ENCODE measurements at regions not wholly inside any gene's neighbourhood (a gene's known extent, or its start where the extent isn't known, plus 50 kb on each side); places are given as distances from the start of the nearest gene placed in this dataset.

- Histone ChIP-seq H3K4me3 (no peak overlapping the region), H3K27ac (no peak overlapping the region), H3K4me1 (no peaks in the 10 kb centered on the region), H3K36me3 (no peaks in the 10 kb centered on the region), H3K9me3 (peaks cover 0 to 3% of the 10 kb centered on the region in 2 donors), H3K27me3 (no peaks in the 10 kb centered on the region)
- intact Hi-C loops (cut with DNase I; ENCODE audit: low total_unique reads), result no loop called here
- in situ Hi-C loops (cut with MboI; ENCODE audit: low pct_ligation_motif_present in 1 of 4, low pct_unique_long_range_greater_than_20kb in 1 of 4, low sequenced_read_pairs in 3 of 4), result no loop called here
- WGBS, 2 donors (ENCODE audit: low coverage in 1 of 2), result 87 to 90% methylated on average over 9 of the region's 9 CpGs
- no peak for TF ChIP-seq EP300 (IDR thresholded peaks at IDR 0.05; ENCODE audit: low read depth)
- no peak for TF ChIP-seq POLR2A (IDR thresholded peaks at IDR 0.05)
- no peak for TF ChIP-seq POLR2AphosphoS5 (IDR thresholded peaks at IDR 0.05)
- TF ChIP-seq CTCF (IDR thresholded peaks at IDR 0.05), result no peak
- DNase-seq, result no peak
These were observed 105.3 kb downstream of the LHX2 start for GRCh38 chr9:124116683-124117363.

GRCh38 chr9:124118894-124119293, 107.3 kb downstream of the LHX2 start:
- H3K9me3 ChIP-seq, result peaks cover 0 to 8% of the 10 kb centered on the region in 2 donors
- in situ Hi-C loops (cut with MboI; ENCODE audit: low pct_ligation_motif_present in 1 of 4, low pct_unique_long_range_greater_than_20kb in 1 of 4, low sequenced_read_pairs in 3 of 4), result no loop called here
- intact Hi-C loops (cut with DNase I; ENCODE audit: low total_unique reads), result no loop called here
- TF ChIP-seq POLR2AphosphoS5 (IDR thresholded peaks at IDR 0.05) (no peak), EP300 (IDR thresholded peaks at IDR 0.05; ENCODE audit: low read depth) (no peak), CTCF (IDR thresholded peaks at IDR 0.05) (no peak), POLR2A (IDR thresholded peaks at IDR 0.05) (no peak)
- H3K4me3 ChIP-seq, result no peak overlapping the region
- no peaks in the 10 kb centered on the region for H3K27me3 ChIP-seq
- WGBS, 2 donors (ENCODE audit: low coverage in 1 of 2), result 70% methylated on average over 6 of the region's 6 CpGs; no CpG with 5 or more reads in 1 of the 2 donors
- no peaks in the 10 kb centered on the region for H3K4me1 ChIP-seq
- H3K36me3 ChIP-seq, result no peaks in the 10 kb centered on the region
- H3K27ac ChIP-seq, result no peak overlapping the region
- no peak for DNase-seq

- no peak for DNase-seq
- Histone ChIP-seq H3K36me3 (no peaks in the 10 kb centered on the region), H3K27me3 (no peaks in the 10 kb centered on the region), H3K4me1 (no peaks in the 10 kb centered on the region), H3K4me3 (no peak overlapping the region), H3K27ac (no peak overlapping the region), H3K9me3 (peaks cover 0 to 8% of the 10 kb centered on the region in 2 donors)
- in situ Hi-C loops (cut with MboI; ENCODE audit: low pct_ligation_motif_present in 1 of 4, low pct_unique_long_range_greater_than_20kb in 1 of 4, low sequenced_read_pairs in 3 of 4) (loop anchor here in 1 of 4 donors (10.0 kb wide), 1 partner anchor 195 kb away; no protein-coding TSS in a partner anchor), intact Hi-C loops (cut with DNase I; ENCODE audit: low total_unique reads) (no loop called here)
- TF ChIP-seq POLR2AphosphoS5 (IDR thresholded peaks at IDR 0.05) (no peak), POLR2A (IDR thresholded peaks at IDR 0.05) (no peak), EP300 (IDR thresholded peaks at IDR 0.05; ENCODE audit: low read depth) (no peak), CTCF (IDR thresholded peaks at IDR 0.05) (no peak)
- WGBS, 2 donors (ENCODE audit: low coverage in 1 of 2), result 58 to 73% methylated on average over 3 of the region's 3 CpGs
These were observed 108.7 kb downstream of the LHX2 start for GRCh38 chr9:124120272-124120671.

- intact Hi-C loops (cut with DNase I; ENCODE audit: low total_unique reads) (no loop called here), in situ Hi-C loops (cut with MboI; ENCODE audit: low pct_ligation_motif_present in 1 of 4, low pct_unique_long_range_greater_than_20kb in 1 of 4, low sequenced_read_pairs in 3 of 4) (loop anchor here in 1 of 4 donors (10.0 kb wide), 1 partner anchor 193 kb away; no protein-coding TSS in a partner anchor)
- no peaks in the 10 kb centered on the region for H3K27me3 ChIP-seq
- no peaks in the 10 kb centered on the region for H3K36me3 ChIP-seq
- no peak overlapping the region for H3K4me3 ChIP-seq
- no peak for DNase-seq
- no peaks in the 10 kb centered on the region for H3K4me1 ChIP-seq
- H3K9me3 ChIP-seq, result peaks cover 0 to 8% of the 10 kb centered on the region in 2 donors
- no peak for TF ChIP-seq CTCF (IDR thresholded peaks at IDR 0.05)
- no peak for TF ChIP-seq POLR2A (IDR thresholded peaks at IDR 0.05)
- no peak for TF ChIP-seq EP300 (IDR thresholded peaks at IDR 0.05; ENCODE audit: low read depth)
- TF ChIP-seq POLR2AphosphoS5 (IDR thresholded peaks at IDR 0.05), result no peak
- WGBS, 2 donors (ENCODE audit: low coverage in 1 of 2), result 83 to 100% methylated on average over 1 of the region's 1 CpG
- H3K27ac ChIP-seq, result no peak overlapping the region
These were observed 110.2 kb downstream of the LHX2 start for GRCh38 chr9:124121725-124122124.
